ENCODE measurements at regions not wholly inside any gene's neighbourhood (a gene's known extent, or its start where the extent isn't known, plus 50 kb on each side); places are given as distances from the start of the nearest gene placed in this dataset.
A peak's percentile ranks its signal among the peaks of the same experiment; 100 is the strongest.

DNA sequence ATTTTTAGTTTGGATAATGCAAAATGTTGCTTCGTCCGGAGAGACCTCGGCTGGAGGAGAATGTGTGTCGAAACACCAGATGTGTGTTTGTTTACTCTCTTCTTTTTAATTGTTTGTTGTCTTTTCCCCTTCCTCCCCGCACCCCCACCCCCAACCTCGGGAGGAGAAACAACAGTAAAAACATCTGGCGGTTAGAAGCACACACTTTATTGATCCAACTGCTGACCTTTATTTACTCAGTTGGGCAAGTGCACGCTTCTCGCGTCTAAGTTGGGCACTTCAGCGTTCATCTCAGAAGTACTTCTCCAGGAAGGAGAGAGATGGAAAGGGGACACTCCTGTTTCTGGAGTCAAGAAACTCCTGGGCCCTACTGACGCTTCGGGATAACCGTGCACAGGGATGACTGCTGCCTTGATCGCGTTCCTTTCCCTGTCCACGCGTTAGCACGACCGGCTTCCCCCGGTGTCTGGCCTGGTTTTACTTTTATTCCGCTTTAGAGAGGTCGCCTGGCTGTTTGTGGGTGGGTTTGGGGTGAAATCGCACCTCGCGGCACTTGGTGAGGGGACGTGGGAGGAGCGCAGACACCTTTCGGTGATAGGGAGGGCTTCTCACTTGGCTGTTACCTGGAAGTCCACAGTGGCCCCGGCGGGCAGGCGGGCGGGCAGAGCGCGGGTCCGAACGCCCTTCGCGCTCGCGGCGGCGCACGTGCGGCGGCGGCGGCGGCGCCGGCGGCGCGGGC lies 168.3 kb upstream of the PPP1R3A start:
- 1 to 2% (median 2%) methylated on average over 23 to 54 of the region's 54 CpGs for WGBS, 4 donors
- H3K27me3 ChIP-seq = peaks cover 17% of the 10 kb centered on the region

DNA sequence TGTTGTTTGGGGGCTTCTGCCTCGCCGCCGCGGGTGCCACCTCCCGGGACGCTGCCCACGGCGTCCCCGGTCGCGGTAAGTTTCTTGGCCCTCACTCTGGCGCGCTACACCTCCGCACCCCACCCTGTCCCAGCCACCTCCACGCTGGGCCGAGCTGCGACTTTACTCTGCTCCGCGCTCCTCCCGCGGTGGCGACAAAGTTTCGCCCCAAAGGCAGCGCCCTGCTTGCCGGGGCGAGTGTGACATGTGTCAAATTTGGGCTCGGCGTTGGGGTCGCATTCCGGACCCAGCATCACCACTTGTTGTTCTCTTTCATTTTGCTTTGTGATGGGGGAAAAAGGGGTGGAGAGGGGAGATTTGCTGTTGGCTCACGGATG lies 167.7 kb upstream of the PPP1R3A start:
- TF ChIP-seq POLR2A (IDR thresholded peaks at IDR 0.05) = no peak
- TF ChIP-seq CTCF (IDR thresholded peaks at IDR 0.05) = no peak
- no peaks in the 10 kb centered on the region for H3K9me3 ChIP-seq (replicated peaks in 1 of 3)
- WGBS, 4 donors = 0 to 1% (median 1%) methylated on average over 17 to 31 of the region's 31 CpGs
- peaks cover 11 to 27% of the 10 kb centered on the region in 2 donors for H3K4me1 ChIP-seq (replicated peaks in 1 of 2)
- H3K36me3 ChIP-seq (replicated peaks in 1 of 2) = no peaks in the 10 kb centered on the region
- intact Hi-C loops (cut with DNase I) = no loop called here
- peak in 6 of 7 donors; percentile 6 to 28 (median 20) for DNase-seq
- peaks cover 21% of the 10 kb centered on the region for H3K27me3 ChIP-seq
- peak overlapping the region in 3 of 5 donors; percentile 66 to 89 (median 82) for H3K27ac ChIP-seq
- peak overlapping the region in 3 of 4 donors; percentile 45 to 74 (median 69) for H3K4me3 ChIP-seq

More for the DNA sequence above, 168.3 kb upstream of the PPP1R3A start:
- Histone ChIP-seq H3K36me3 (replicated peaks in 1 of 2) (no peaks in the 10 kb centered on the region), H3K4me3 (peak overlapping the region in 2 of 4 donors; percentile 45 to 74), H3K27ac (peak overlapping the region in 2 of 5 donors; percentile 82 to 89), H3K4me1 (replicated peaks in 1 of 2) (peaks cover 11 to 27% of the 10 kb centered on the region in 2 donors), H3K9me3 (replicated peaks in 1 of 3) (no peaks in the 10 kb centered on the region)
- TF ChIP-seq CTCF (IDR thresholded peaks at IDR 0.05) (no peak), POLR2A (IDR thresholded peaks at IDR 0.05) (peak in 1 of 2 donors; percentile 29)
- intact Hi-C loops (cut with DNase I) = no loop called here
- DNase-seq = peak in 6 of 7 donors; percentile 10 to 60 (median 23)

DNA sequence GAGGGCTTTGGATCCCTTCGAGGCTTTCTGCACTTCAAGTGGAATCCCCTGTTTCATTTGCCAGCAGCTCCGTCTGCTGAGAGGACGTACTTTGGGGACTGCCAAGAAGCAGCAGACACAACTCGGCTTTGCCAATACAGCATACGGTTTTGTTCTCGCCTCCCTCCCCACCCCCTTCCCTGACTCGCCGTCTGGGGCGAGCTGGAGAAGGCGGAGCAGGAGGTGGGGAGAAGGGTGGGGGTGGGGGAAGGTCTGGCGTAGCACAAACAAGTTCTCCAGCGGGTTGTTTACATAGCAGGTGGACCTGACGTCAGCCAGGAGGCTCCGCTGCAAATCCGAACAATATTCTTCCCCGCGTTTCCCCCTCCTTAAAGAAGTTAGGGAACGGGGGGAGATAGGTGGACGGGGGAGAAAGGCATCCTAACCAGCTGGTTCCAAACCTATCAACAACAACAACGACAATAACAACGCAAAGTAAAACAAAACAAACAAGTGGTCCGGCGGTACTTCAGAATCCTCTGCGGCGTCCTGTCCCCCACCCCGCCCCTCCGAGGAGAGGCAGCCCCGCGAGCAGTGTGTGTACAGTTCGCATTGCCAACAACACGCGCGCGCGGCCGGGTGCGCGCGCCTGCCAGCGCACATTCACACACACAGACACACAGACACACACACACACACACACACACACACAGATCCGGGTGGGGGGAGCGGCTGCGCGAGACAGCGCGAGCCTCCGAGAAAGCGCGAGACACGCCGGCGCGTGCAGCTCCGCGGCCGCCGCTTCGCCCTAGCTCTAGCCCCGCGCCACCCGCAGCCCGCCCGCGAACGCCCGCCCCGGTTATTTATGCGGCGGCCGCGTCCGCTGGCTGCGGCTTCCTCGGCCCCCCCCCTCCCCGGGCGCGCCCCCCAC lies 167.0 kb upstream of the PPP1R3A start:
- Histone ChIP-seq H3K27me3 (peaks cover 24% of the 10 kb centered on the region), H3K9me3 (replicated peaks in 1 of 3) (no peaks in the 10 kb centered on the region), H3K36me3 (replicated peaks in 1 of 2) (no peaks in the 10 kb centered on the region), H3K27ac (peak overlapping the region; percentile 7 to 89 (median 70)), H3K4me3 (peak overlapping the region in 3 of 4 donors; percentile 45 to 74 (median 69)), H3K4me1 (replicated peaks in 1 of 2) (peaks cover 11 to 27% of the 10 kb centered on the region in 2 donors)
- 0 to 2% (median 1%) methylated on average over 17 to 77 of the region's 77 CpGs for WGBS, 4 donors
- intact Hi-C loops (cut with DNase I) = no loop called here
- peak; percentile 74 to 89 (median 78) for DNase-seq
- TF ChIP-seq CTCF (IDR thresholded peaks at IDR 0.05) (no peak), POLR2A (IDR thresholded peaks at IDR 0.05) (peak in 1 of 2 donors; percentile 70)

GRCh38 chr7:114085313-114085591 lies 166.4 kb upstream of the PPP1R3A start:
- peaks cover 11 to 27% of the 10 kb centered on the region in 2 donors for H3K4me1 ChIP-seq (replicated peaks in 1 of 2)
- intact Hi-C loops (cut with DNase I) = no loop called here
- H3K27me3 ChIP-seq = peaks cover 25% of the 10 kb centered on the region
- TF ChIP-seq POLR2A (IDR thresholded peaks at IDR 0.05) = no peak
- no peak for TF ChIP-seq CTCF (IDR thresholded peaks at IDR 0.05)
- H3K27ac ChIP-seq = peak overlapping the region; percentile 7 to 89 (median 70)
- 1 to 4% (median 2%) methylated on average over 13 to 18 of the region's 18 CpGs for WGBS, 4 donors
- DNase-seq = no peak
- H3K36me3 ChIP-seq (replicated peaks in 1 of 2) = no peaks in the 10 kb centered on the region
- H3K9me3 ChIP-seq (replicated peaks in 1 of 3) = no peaks in the 10 kb centered on the region
- peak overlapping the region in 2 of 4 donors; percentile 45 to 74 for H3K4me3 ChIP-seq

Measured in adrenal gland (tissue), 9 donors.